CD4-positive, alpha-beta T cell (primary cell): ENCODE measurements at regions not wholly inside any gene's neighbourhood (a gene's known extent, or its start where the extent isn't known, plus 50 kb on each side); places are given as distances from the start of the nearest gene placed in this dataset.

ENCODE experiments used
- ATAC-seq: fragments of 200-7000 bp; cut with Tn5 transposase; one replicate; pipeline ENCODE4 v1.10.0; 2022; ENCODE audit warnings: mild to moderate bottlenecking; ENCODE audit not compliant: poor library complexity
- CTCF ChIA-PET: fragments of 350-600 bp; sonication (Branson Sonifier 250); formaldehyde crosslinking; loops from one replicate; lab custom pipeline; 2021; ENCODE audit warnings: antibody characterized with exemption, inconsistent platforms; lab: Charles Lee
- POLR2A ChIA-PET: fragments of 350-600 bp; sonication (Branson Sonifier 250); formaldehyde crosslinking; loops from one replicate; lab custom pipeline; 2021; ENCODE audit warnings: antibody characterized with exemption, inconsistent platforms; lab: Charles Lee
- DNase-seq, 14 experiments: peaks; one replicate each; pipeline ENCODE4 v3.0.0-alpha.2; 2013 to 2020; ENCODE audit warnings: mixed read lengths in 2 of 14
- H3K27ac ChIP-seq, 2 donors: one replicate each; pipeline versions ENCODE4 v1.5.1 to v1.7.0; 2013; ENCODE audit warnings: low read length in 2 of 2, low read depth in 1 of 2, mild to moderate bottlenecking in 1 of 2
- H3K27me3 ChIP-seq, 2 experiments: 1 replicate in 1 of 2; 2 replicates in 1 of 2; pipeline versions ENCODE4 v1.6.1 to v1.7.0; 2013; ENCODE audit warnings: low read length in 2 of 2, control low read depth in 1 of 2, mild to moderate bottlenecking in 1 of 2, moderate library complexity in 1 of 2; ENCODE audit not compliant: insufficient read depth in 2 of 2, control insufficient read depth in 1 of 2
- H3K36me3 ChIP-seq: one replicate; pipeline ENCODE4 v1.6.1; 2013; ENCODE audit warnings: low read length, control low read depth; ENCODE audit not compliant: insufficient read depth
- H3K4me1 ChIP-seq: one replicate; pipeline ENCODE4 v1.6.1; 2013; ENCODE audit warnings: low read length, control low read depth; ENCODE audit not compliant: insufficient read depth
- H3K4me3 ChIP-seq: one replicate; pipeline ENCODE4 v1.5.1; 2013; ENCODE audit warnings: mild to moderate bottlenecking, low read length, moderate library complexity
- H3K9me3 ChIP-seq, 2 experiments: 1 replicate in 1 of 2; 2 replicates in 1 of 2; pipeline versions ENCODE4 v1.6.1 to v1.7.0; 2013; ENCODE audit warnings: low read length in 2 of 2, mild to moderate bottlenecking in 2 of 2, control low read depth in 1 of 2, moderate library complexity in 1 of 2; ENCODE audit not compliant: control insufficient read depth in 1 of 2, insufficient read depth in 1 of 2
- H3K27ac Mint-ChIP-seq: one replicate; pipeline ENCODE4 v1.8.0; 2020; ENCODE audit warnings: mixed read lengths
- H3K27me3 Mint-ChIP-seq: one replicate; pipeline ENCODE4 v1.8.0; 2021; ENCODE audit warnings: mixed read lengths
- H3K36me3 Mint-ChIP-seq: one replicate; pipeline ENCODE4 v1.8.0; 2021; ENCODE audit warnings: low read depth, mixed read lengths
- H3K4me1 Mint-ChIP-seq: one replicate; pipeline ENCODE4 v1.8.0; 2021; ENCODE audit warnings: low read depth, mixed read lengths
- H3K4me3 Mint-ChIP-seq: one replicate; pipeline ENCODE4 v1.8.0; 2020; ENCODE audit warnings: mild to moderate bottlenecking, mixed read lengths
- H3K9me3 Mint-ChIP-seq: one replicate; pipeline ENCODE4 v1.8.0; 2020; ENCODE audit warnings: mixed read lengths
- intact Hi-C, 2 experiments: fragments of 100-400 bp; cut with DNase I in 1 of 2; cut with micrococcal nuclease in 1 of 2; formaldehyde crosslinking; loops; one replicate each; pipeline versions ENCODE4 v1.15.1 to v1.9.0; 2023 to 2025; cut with DNase I, micrococcal nuclease
- TF ChIP-seq, protein P1 (sequence below): fragments of 200-600 bp; IDR thresholded peaks from one replicate; pipeline ENCODE4 v1.8.0; 2022; ENCODE audit warnings: antibody characterized with exemption, mild to moderate bottlenecking

DNA sequence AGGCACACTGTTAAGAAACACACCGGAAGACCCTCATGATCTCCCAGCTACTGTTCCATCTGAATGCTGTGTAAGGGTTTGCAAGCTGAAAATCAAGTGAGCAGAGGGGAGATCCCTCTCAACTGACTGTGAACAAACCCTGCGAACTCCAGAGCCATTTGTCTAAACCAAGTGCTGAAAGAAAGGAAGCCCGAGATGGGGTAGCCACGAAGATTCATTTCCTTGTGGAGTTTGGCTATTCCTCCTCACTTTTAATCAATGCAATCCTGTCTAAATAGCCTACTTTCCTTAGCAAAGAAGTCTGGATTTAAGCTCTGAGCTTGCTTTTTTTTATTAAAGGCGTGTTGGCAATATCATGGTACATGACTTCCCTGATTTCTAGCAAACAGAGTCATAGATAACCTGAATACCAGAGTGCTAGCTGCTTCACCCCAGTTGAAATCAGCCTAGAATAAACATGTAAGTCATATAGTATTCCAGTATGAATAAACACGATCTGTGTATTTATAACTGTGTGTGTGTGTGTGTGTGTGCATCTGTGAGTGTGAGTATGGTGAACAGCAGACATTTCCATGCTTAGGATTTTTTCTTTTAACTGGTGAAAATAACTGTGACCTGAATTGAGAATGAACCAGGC, 365.2 kb downstream of the ZNF521 start:
- H3K27ac ChIP-seq, result no peak overlapping the region
- Mint-ChIP-seq H3K9me3 (no peaks in the 10 kb centered on the region), H3K4me3 (no peak overlapping the region), H3K36me3 (no peaks in the 10 kb centered on the region), H3K27ac (no peak overlapping the region), H3K4me1 (no peaks in the 10 kb centered on the region), H3K27me3 (peaks cover 11% of the 10 kb centered on the region)
- TF ChIP-seq, protein P1, sequence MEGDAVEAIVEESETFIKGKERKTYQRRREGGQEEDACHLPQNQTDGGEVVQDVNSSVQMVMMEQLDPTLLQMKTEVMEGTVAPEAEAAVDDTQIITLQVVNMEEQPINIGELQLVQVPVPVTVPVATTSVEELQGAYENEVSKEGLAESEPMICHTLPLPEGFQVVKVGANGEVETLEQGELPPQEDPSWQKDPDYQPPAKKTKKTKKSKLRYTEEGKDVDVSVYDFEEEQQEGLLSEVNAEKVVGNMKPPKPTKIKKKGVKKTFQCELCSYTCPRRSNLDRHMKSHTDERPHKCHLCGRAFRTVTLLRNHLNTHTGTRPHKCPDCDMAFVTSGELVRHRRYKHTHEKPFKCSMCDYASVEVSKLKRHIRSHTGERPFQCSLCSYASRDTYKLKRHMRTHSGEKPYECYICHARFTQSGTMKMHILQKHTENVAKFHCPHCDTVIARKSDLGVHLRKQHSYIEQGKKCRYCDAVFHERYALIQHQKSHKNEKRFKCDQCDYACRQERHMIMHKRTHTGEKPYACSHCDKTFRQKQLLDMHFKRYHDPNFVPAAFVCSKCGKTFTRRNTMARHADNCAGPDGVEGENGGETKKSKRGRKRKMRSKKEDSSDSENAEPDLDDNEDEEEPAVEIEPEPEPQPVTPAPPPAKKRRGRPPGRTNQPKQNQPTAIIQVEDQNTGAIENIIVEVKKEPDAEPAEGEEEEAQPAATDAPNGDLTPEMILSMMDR, result no peak
- H3K4me3 ChIP-seq, result no peak overlapping the region
- POLR2A ChIA-PET, result interaction anchor here (0.8 kb wide), 1 partner anchor 20 kb away, joined by 3 read pairs; no protein-coding TSS in a partner anchor
- H3K9me3 ChIP-seq, result no peaks in the 10 kb centered on the region
- ATAC-seq (no peak), DNase-seq (no peak)
- H3K4me1 ChIP-seq, result no peaks in the 10 kb centered on the region
- intact Hi-C loops, result no loop called here
- CTCF ChIA-PET, result no interaction called here
- H3K27me3 ChIP-seq, result no peaks in the 10 kb centered on the region
- no peaks in the 10 kb centered on the region for H3K36me3 ChIP-seq

DNA sequence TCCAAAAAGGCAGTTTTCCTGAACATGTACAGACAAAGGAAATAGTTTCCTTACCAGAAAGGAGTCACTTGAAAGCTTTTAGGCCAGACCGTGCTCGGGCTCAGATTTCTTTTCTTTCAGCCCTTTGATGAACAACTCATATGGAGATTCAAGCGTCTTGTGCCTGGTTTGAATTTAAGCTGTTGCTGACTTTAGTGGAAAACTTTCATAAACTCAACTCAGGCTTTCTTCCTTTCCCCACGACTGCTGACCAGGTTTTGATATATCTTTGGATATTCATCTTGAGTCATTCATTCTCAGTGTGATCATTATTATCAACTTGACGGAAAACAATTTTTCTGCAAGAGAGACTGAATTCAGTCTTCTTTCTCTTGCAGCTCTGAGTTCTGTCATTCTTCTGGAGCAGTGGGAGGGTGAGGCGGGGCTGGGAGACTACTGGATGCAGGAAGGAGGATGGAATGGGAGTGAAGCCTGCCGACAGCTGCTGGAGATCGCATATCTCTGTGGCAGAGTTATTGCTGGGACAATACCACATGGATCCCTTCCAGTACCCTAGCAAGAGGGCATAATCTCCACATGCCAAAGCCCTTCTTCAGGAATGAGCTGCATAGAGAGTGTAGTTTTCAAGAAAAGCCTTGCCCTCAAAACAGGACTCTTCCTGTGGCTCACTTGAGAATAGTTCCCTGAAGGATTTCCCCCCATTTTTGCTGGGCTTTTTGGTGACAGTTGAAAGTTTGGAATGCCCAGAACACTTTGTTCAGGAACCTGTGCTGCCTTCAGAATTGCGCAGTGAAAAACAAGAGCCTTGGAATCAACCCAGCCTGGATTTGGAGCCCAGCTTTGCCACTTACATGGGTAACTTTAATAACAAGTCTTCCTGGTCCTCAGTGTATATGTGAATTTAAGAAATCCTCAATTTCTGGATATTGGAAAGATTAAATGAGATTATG, 364.4 kb downstream of the ZNF521 start:
- Mint-ChIP-seq H3K4me3 (no peak overlapping the region), H3K4me1 (no peaks in the 10 kb centered on the region), H3K27me3 (peaks cover 11% of the 10 kb centered on the region), H3K36me3 (no peaks in the 10 kb centered on the region), H3K9me3 (no peaks in the 10 kb centered on the region), H3K27ac (no peak overlapping the region)
- no peaks in the 10 kb centered on the region for H3K36me3 ChIP-seq
- H3K27me3 ChIP-seq, result no peaks in the 10 kb centered on the region
- intact Hi-C loops, result no loop called here
- no peaks in the 10 kb centered on the region for H3K4me1 ChIP-seq
- no peak overlapping the region for H3K27ac ChIP-seq
- POLR2A ChIA-PET, result interaction anchor here (0.8 kb wide), 1 partner anchor 19 kb away, joined by 3 read pairs; no protein-coding TSS in a partner anchor
- H3K9me3 ChIP-seq, result no peaks in the 10 kb centered on the region
- no peak for ATAC-seq
- H3K4me3 ChIP-seq, result no peak overlapping the region
- DNase-seq, result no peak
- CTCF ChIA-PET, result no interaction called here
- TF ChIP-seq, protein P1, result no peak

- Mint-ChIP-seq H3K9me3 (no peaks in the 10 kb centered on the region), H3K4me3 (no peak overlapping the region), H3K27me3 (peaks cover 6% of the 10 kb centered on the region), H3K27ac (no peak overlapping the region), H3K36me3 (no peaks in the 10 kb centered on the region), H3K4me1 (no peaks in the 10 kb centered on the region)
- H3K27me3 ChIP-seq, result no peaks in the 10 kb centered on the region
- no peak for ATAC-seq
- DNase-seq, result no peak
- H3K9me3 ChIP-seq, result no peaks in the 10 kb centered on the region
- intact Hi-C loops, result no loop called here
- H3K4me3 ChIP-seq, result no peak overlapping the region
- ChIA-PET POLR2A (no interaction called here), CTCF (no interaction called here)
- TF ChIP-seq, protein P1, result no peak
- H3K4me1 ChIP-seq, result no peaks in the 10 kb centered on the region
- H3K36me3 ChIP-seq, result no peaks in the 10 kb centered on the region
- no peak overlapping the region for H3K27ac ChIP-seq
Observed at GRCh38 chr18:24988253-24988840, 363.6 kb downstream of the ZNF521 start.
